Activated gamma-delta T cell treated with anti-CD3 and anti-CD28 coated beads, Interleukin-2, amount 50 U/mL, for 16 hours (primary cell): ENCODE measurements at regions not wholly inside any gene's neighbourhood (a gene's known extent, or its start where the extent isn't known, plus 50 kb on each side); places are given as distances from the start of the nearest gene placed in this dataset.

Experiments
- DNase-seq: peaks from one replicate; pipeline ENCODE4 v3.0.0-alpha.2; 2020; ENCODE audit warnings: low read depth

GRCh38 chr2:239712755-239713154, 311.9 kb upstream of the HDAC4 start:
- no peak for DNase-seq

GRCh38 chr2:239711911-239712570, 311.2 kb upstream of the HDAC4 start:
- DNase-seq, result no peak

DNA sequence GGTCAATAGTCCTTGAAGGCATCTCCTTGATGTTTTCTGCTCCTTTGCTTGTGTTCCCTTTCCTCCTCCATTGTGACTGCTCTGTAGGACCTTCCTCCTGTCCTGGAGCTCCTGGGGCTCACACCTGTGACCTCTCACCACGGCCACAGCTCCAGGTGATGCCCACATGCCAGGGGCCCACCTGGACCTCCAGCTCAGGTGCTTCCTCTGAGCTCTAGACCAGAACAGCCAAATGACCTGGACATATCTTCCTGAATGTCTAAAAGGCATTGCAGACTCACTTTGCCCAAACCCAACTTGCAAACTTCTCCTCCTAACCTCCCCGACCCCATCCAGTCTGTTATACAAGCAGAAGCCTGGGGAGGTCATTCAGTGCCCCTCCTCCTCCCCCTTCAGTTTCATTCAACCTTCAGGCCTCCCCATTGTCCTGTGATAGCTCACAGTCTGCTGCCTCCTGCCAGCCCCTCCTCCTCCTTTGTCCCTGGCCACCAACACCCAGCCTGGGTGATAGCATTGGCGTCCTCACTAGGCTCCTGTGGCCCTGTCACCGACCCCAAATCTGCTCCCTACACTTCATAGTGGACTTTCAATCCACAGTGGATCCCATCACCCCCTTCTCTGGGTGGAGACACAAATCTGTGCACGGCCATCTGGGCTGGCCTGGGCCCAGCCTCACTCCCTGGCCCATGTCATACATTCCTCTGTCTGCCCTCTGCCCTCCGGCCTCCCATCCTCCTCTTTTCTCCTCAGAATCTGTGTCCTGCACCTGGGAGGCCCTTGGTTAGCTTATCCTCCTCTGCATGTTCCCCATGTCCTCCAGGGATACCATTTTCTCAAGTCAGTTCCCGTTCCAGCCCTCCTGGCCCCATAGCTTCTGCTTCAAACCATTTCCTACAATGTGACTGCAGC, 310.4 kb upstream of the HDAC4 start:
- DNase-seq, result no peak

GRCh38 chr2:239706367-239706766, 305.5 kb upstream of the HDAC4 start:
- no peak for DNase-seq

- no peak for DNase-seq
These were observed 303.9 kb upstream of the HDAC4 start for GRCh38 chr2:239704737-239705136.

DNA sequence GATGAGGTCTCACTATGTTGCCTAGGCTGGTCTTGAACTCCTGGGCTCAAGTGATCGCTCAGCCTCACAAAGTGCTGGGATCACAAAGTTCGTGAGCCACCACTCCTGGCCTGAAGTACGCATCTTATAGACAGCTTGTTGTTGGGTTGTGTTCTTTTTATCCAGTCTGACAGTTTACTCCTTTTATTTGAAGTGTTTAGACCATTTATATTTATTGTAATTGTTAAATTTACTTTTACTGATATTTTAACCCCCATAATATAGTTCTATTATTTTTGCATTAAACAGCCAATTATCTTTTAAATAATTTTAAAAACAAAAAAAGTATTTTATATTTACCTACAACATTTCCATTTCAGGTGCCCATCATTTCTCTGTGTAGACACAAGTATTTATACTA, 303.0 kb upstream of the HDAC4 start:
- no peak for DNase-seq

DNA sequence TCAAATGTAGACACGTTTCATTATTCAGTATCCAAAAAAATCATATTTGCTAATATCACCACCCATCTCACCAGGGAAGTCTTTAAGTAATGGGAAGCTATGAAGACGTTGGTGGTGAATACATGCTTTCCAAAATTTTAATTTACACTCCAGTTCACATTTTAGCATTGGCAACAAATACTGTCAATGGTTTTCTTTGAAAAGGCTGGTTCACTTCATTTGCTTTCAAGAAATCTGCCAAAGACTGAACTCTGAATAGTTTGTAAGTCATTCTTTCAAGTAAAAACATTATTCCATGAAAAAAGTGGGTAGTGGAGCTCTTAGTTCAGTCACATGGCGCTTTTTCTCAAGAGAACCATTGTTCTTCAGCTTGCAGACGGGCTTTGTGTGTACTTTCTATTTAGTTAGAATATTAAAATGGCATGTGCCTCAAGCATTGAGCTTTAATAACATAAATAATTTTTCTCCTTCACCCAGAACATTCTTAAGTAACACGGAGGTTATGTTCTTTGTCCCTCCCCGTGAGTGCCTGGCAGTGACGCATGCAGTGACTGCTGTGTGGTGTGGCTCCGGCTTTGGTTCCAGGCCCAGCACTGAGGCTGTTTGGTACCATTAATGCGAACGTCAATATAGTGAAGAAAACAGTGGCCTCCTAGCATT, 300.0 kb upstream of the HDAC4 start:
- DNase-seq, result no peak

GRCh38 chr2:239697399-239698164, 296.8 kb upstream of the HDAC4 start:
- no peak for DNase-seq

GRCh38 chr2:239696559-239697207, 295.9 kb upstream of the HDAC4 start:
- no peak for DNase-seq

GRCh38 chr2:239695728-239696240, 295.0 kb upstream of the HDAC4 start:
- DNase-seq, result no peak

GRCh38 chr2:239695106-239695727, 294.4 kb upstream of the HDAC4 start:
- no peak for DNase-seq

DNA sequence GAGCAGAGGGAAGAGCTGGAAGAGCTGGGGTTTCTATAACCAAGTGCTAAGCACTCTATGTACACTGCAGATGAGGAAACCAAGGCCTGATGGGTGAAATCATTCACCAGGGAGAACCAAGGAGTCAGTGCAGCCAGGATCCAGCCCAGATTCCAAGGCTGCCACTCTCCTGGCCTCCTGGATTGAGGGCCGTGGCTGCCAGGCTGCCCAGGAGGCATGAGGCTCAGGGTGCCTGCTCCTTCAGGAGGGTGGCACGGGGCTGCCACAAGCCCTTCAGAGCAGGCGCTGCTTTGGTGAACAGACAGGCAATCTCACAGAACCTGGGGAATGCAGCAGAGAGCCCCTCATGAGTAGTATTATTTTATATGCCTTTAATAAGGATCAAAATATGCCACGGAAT, 293.7 kb upstream of the HDAC4 start:
- DNase-seq, result no peak

DNA sequence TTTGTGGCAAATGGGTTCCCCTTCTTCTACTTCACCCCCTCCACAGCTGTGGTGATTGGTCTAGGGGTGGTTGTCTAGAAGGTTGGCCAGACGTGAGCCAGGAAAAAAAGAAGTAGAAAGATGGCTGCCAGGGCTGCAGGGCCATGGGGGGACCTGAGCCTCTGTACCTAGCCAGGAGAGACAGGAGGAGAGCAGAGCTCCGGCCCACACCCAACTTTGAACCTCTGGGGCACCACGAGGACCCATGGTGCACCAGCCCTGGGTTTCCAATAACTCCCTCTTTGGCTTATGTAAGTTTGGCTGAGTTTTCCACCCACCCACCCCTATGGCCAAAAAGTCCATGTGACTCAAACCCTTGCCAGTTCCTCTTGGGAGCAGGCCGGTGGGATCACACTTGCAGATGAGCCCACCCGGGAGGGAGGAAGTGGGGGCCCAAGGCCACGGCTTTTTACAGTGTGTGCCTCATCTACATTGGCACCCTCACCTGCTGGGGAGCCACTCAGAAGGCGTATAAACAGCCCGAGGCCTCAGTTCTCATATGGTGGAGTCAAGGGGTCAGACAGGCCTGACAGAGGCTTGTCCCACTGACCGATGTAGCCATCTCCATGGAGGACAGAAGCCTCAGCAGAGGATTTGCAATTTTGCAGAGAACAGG, 293.1 kb upstream of the HDAC4 start:
- DNase-seq, result no peak

- no peak for DNase-seq
These were observed 292.5 kb upstream of the HDAC4 start for GRCh38 chr2:239693330-239693729.

- DNase-seq, result no peak
These were observed 292.1 kb upstream of the HDAC4 start for GRCh38 chr2:239692919-239693318.

DNA sequence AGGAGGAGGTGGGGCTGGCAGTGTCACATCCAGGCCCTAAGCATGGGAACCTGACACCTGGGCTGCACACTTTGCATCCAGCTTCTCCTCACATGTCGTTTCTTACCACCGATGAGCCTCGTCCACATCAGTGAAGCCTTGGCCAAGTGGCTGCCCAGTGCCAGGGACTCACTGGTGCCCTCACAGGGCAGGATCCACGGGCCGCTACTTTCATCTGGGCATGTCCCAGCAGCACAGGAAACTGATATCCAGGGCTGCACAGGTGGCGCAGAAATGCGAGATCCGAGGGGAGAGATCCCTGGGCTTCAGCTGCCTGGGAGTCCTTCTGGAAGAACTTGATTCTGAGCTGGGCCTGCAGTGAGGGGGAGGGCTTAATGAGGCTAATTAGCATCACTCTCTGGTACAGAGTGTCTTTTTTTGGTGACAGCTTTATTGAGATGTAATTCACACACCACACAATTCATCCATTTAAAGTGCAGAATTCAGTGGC, 291.6 kb upstream of the HDAC4 start:
- DNase-seq, result no peak

DNA sequence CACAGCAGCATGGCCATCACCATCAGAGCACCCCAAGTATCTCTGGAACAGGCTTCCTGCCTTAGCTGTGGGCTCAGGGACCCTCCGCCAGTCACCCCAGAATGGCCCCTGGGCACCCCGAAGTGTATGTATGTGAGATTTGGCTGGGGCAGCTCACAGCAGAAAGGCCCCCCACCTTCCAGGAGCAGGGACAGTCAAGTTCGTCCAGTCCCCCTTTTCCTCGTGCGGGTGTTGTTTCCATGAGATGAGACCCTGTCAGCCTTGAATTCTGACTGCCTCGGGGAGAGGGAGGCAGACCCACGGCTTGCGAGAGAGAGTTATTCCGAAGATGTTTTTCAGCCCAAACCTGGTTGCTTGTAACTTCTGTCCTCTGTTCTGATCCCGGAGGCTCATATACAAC, 290.9 kb upstream of the HDAC4 start:
- DNase-seq, result no peak

- DNase-seq, result no peak
These were observed 290.1 kb upstream of the HDAC4 start for GRCh38 chr2:239690651-239691631.

DNA sequence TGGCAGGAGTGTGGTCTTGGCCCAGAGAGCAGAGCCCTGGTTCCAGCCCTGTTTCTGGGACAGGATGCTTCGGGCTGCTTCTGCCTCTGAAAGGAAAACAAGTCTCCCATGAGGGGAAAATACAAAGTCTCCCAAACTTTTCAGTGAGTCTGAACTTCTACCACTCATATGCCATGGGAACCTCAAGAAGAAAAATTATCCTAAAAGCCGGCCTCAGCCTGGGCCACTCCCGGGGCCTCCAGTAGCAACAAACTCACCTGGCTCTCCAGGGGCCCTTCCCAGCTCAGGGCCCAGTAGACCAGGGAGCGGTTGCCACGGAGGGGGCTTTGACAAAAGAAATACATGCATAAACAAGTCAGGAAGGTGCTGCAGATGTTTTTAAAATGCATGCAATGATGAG, 289.2 kb upstream of the HDAC4 start:
- no peak for DNase-seq
